Activated gamma-delta T cell treated with anti-CD3 and anti-CD28 coated beads, Interleukin-2, amount 50 U/mL, for 16 hours (primary cell): ENCODE measurements at regions not wholly inside any gene's neighbourhood (a gene's known extent, or its start where the extent isn't known, plus 50 kb on each side); places are given as distances from the start of the nearest gene placed in this dataset.

Source experiments
- DNase-seq: peaks from one replicate; pipeline ENCODE4 v3.0.0-alpha.2; 2020; ENCODE audit warnings: low read depth

DNA sequence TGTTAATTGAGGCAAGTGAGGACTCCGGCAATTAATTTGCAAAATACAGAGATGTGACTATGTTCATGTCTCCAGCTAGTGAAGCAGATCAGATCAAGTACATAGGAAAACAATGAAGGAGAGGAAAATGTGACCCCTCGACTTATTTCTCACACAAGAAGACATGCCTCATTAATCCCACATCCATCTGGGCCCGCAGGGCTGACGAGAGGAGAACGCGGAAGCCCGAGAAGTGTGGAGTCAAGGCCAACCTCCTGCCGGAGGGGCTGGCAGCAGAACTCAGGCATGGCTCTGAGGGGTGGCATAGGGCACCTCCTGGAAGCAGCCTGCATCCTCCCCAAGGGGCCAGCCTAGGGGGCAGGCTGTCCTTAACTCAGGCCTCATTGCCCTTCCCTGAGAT, 54.4 kb downstream of the ZNF503 start:
- DNase-seq: no peak

DNA sequence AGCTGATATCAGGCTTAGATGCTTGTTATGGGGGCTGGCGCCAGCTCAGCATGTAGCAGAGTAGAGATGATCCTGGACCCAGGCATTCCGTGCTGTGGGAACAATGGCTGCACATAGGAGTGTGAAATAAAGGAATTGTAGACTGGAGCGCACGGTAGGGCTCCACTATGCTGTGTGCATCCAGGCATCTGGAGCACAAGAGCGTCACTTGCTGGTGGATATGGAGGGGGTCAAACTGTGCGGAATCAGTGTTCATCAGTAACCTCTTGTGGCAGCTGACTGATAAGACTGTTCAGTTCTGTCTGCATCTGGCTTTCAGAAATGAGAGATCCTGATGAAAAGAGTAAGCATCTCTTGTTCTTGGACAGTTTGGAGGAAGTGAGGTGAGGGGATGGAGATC, 55.8 kb downstream of the ZNF503 start:
- no peak for DNase-seq

DNA sequence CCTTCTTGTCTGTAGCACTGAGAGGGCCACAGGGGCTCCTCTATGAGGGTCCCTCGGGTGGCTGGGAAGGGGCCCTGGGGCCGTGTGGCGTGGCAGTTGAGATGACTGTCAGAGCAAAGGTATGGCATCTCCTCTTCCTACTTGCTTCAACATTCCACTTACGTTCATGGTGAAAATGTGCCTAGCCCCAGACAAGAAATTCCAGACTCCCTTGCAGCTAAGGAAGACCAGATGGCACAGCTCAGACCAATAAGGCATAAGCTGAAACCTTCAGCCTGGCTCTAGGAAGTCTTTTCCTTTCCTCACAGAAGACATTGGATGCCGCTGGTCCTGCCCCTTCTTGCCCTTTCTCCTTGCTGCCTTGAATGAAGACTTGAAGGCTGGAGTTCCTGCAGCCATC, 57.4 kb downstream of the ZNF503 start:
- no peak for DNase-seq

DNA sequence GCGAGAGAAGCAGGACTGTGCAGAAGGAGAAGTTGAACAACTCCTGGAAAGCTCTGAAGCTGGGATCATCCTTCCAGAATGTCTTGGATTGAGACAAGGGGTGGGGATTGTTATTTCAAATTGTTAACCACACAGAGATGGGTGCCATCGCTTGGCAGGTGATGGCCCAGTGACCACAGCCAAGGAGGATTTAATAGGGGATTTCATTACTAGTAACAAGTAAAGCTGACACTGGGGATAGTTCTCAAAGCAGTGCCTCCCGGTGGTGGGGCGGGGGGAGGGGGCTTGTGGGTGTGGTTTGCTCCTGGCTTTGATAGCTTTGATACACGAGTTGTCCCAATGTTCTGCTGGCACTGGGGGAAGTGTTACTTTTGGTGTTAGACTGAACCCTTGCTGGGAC, 59.2 kb downstream of the ZNF503 start:
- DNase-seq: no peak

GRCh38 chr10:75335983-75336382, 65.6 kb downstream of the ZNF503 start:
- DNase-seq: no peak

GRCh38 chr10:75335191-75335590, 66.4 kb downstream of the ZNF503 start:
- no peak for DNase-seq

- no peak for DNase-seq
These were observed 66.8 kb downstream of the ZNF503 start for GRCh38 chr10:75334720-75335119.

- no peak for DNase-seq
These were observed 69.5 kb downstream of the ZNF503 start for GRCh38 chr10:75332081-75332480.

GRCh38 chr10:75331081-75331480, 70.5 kb downstream of the ZNF503 start:
- DNase-seq: no peak

- DNase-seq: no peak
These were observed 72.3 kb downstream of the ZNF503 start for GRCh38 chr10:75329190-75329745.

GRCh38 chr10:75326306-75326705, 75.3 kb downstream of the ZNF503 start:
- no peak for DNase-seq

- DNase-seq: no peak
These were observed 82.3 kb downstream of the ZNF503 start for GRCh38 chr10:75319274-75319673.

- DNase-seq: no peak
These were observed 78.8 kb upstream of the COMTD1 start for GRCh38 chr10:75314570-75314969.

GRCh38 chr10:75312440-75312839, 76.7 kb upstream of the COMTD1 start:
- no peak for DNase-seq

DNA sequence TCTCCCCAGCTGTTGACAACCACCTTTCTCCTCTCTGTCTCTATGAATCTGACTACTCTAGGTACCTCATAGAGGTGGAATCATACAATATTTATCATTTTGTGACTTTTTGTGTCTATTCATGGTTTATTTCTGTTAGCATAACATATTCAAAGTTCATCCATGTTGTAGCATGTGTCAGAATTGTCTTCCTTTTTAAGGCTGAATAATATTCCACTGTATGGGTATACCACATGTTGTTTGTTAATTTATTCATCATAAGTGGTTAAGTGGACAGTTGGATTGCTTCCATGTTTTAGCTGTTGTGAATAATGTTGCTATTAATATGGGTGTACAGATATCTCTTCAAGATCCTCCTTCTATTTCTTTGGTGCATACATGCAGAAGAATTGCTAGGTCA, 69.9 kb upstream of the COMTD1 start:
- DNase-seq: no peak

DNA sequence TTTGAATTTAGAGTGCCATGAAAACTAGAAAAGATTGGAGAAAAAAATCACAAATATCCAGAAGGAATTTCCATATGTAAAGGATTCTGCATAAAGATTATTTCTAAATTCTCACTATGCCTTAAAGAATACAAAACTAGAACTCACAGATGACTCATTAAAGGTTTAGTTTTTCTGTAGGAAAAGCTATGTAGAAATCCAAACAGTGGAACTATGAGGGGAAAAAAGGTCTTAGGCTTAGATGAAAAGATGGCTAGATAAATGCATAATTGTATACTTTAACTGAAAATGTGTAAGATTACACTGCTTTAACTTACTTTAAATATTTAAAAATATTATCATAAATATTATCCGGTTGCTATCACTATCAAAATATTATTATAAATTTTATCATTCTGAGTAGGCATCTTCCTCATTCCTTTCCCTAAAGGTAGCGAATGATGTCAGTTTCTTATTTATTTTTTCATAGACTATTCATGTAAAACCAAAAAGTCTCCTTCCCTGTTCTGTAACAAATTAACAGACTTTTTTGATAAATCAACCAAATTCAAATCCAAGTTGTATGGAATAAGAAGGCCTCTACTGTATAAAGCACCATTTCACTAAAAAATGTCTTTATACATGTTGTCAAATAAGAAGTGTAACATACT, 69.1 kb upstream of the COMTD1 start:
- no peak for DNase-seq

GRCh38 chr10:75304313-75304712, 68.6 kb upstream of the COMTD1 start:
- no peak for DNase-seq

DNA sequence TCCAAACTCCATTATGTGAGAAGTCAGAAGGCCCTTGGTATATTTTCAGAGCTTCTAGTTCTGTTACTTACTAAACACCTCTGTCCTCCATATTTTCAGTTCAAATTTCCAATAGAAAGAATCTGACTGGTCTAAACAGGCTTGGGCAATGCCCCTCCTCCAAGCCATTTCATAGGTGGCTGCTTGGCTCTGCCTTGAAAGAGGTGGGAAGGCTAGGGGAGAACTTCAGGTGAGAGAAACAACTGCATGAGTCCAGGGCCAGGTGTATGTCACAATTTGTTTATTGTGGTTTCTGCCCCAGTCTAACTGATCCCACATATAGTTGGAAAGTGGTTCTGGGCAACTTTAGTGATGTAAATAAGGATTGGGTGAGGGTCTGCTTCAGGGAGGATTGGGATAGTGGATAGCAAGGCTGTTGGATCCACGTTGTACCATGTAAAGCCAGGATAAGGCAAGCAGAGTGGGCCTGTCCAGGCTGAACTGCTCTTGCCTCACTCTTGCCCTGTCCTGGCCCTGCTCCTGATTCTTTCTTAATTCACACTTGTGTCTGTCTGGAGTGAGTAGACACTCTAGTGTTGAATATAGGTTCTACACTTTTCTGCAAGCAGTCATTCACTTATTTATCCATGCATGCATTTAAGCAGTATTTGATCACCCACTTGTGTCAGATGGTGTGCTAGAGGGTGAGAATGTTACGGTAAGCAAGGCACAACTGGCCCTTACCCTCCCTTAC, 67.5 kb upstream of the COMTD1 start:
- DNase-seq: no peak

DNA sequence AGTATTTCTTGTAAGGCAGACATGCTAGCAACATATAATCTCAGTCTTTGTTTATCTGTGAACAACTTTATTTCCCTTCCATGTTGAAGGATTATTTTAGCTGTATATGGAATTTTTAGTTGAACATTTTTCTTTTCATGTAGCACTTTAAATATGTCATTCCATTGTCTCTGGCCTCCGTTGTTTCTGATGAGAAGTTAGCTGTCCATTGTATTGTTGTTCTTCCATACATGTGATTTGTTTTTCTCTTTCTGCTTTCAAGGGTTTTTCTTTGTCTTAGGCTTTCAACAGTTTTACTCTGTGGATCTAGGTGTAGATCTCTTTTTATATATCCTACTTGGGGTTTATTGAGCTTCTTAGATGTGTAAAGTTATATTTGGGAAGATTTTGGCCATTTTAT, 66.3 kb upstream of the COMTD1 start:
- DNase-seq: no peak

- DNase-seq: no peak
These were observed 61.4 kb upstream of the COMTD1 start for GRCh38 chr10:75297021-75297599.

- DNase-seq: no peak
These were observed 60.2 kb upstream of the COMTD1 start for GRCh38 chr10:75295868-75296441.

GRCh38 chr10:75294866-75295701, 59.3 kb upstream of the COMTD1 start:
- DNase-seq: peak; percentile 48
